Panc1 (cell line): ENCODE measurements at regions not wholly inside any gene's neighbourhood (a gene's known extent, or its start where the extent isn't known, plus 50 kb on each side); places are given as distances from the start of the nearest gene placed in this dataset.
"Not testable (repeated sequence)": the region's sequence is repeated elsewhere in the genome, so short reads cannot be mapped to it uniquely, and the experiment has no call there.

Experiments
- POLR2AphosphoS5 ChIP-seq: IDR thresholded peaks from 2 replicates; pipeline ENCODE4 v1.6.1; 2012; ENCODE audit warnings: mild to moderate bottlenecking, low read depth, low read length, moderate library complexity
- SIN3A ChIP-seq: IDR thresholded peaks from 2 replicates; pipeline ENCODE4 v1.6.1; 2012; ENCODE audit warnings: low read depth, mild to moderate bottlenecking, low read length, moderate library complexity, borderline replicate concordance; ENCODE audit not compliant: insufficient read depth
- TCF7L2 ChIP-seq: IDR thresholded peaks from 2 replicates; pipeline ENCODE4 v1.6.1; 2011; ENCODE audit warnings: mild to moderate bottlenecking, low read depth, low read length, inconsistent platforms
- TF ChIP-seq, protein P1 (sequence below): fragments of 450-650 bp; IDR thresholded peaks from 2 replicates; pipeline ENCODE4 v1.5.1; 2017; ENCODE audit warnings: mild to moderate bottlenecking
- TF ChIP-seq, protein P2 (sequence below), 2 experiments: IDR thresholded peaks; 2 replicates each; pipeline ENCODE4 v1.6.1; 2011 to 2012; ENCODE audit warnings: low read depth in 2 of 2, control low read depth in 1 of 2, low read length in 1 of 2, mild to moderate bottlenecking in 1 of 2, moderate library complexity in 1 of 2; ENCODE audit not compliant: insufficient read depth in 1 of 2

DNA sequence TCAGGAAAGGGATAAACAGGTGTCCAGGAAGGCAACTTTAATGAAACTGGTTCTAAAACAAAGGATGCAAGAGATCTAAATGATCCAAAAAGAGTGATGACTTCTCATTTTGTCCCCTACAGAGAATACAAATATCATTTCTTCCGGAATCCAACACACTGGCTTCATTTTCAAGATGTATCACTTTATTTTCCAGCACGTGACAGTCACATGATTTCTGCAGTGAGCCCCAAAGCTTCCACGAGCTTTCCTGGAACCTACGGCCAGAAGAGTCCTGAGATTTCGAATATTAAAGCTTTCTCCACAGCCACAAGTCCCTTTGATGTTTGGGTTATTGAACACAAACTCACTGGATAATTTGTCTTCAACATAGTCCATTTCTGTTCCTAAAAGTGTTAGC is 198.0 kb downstream of the LRRC70 start:
- TF ChIP-seq, protein P1, sequence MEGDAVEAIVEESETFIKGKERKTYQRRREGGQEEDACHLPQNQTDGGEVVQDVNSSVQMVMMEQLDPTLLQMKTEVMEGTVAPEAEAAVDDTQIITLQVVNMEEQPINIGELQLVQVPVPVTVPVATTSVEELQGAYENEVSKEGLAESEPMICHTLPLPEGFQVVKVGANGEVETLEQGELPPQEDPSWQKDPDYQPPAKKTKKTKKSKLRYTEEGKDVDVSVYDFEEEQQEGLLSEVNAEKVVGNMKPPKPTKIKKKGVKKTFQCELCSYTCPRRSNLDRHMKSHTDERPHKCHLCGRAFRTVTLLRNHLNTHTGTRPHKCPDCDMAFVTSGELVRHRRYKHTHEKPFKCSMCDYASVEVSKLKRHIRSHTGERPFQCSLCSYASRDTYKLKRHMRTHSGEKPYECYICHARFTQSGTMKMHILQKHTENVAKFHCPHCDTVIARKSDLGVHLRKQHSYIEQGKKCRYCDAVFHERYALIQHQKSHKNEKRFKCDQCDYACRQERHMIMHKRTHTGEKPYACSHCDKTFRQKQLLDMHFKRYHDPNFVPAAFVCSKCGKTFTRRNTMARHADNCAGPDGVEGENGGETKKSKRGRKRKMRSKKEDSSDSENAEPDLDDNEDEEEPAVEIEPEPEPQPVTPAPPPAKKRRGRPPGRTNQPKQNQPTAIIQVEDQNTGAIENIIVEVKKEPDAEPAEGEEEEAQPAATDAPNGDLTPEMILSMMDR, result not testable (repeated sequence)
- not testable (repeated sequence) for TF ChIP-seq POLR2AphosphoS5, SIN3A, TCF7L2
- TF ChIP-seq, protein P2, sequence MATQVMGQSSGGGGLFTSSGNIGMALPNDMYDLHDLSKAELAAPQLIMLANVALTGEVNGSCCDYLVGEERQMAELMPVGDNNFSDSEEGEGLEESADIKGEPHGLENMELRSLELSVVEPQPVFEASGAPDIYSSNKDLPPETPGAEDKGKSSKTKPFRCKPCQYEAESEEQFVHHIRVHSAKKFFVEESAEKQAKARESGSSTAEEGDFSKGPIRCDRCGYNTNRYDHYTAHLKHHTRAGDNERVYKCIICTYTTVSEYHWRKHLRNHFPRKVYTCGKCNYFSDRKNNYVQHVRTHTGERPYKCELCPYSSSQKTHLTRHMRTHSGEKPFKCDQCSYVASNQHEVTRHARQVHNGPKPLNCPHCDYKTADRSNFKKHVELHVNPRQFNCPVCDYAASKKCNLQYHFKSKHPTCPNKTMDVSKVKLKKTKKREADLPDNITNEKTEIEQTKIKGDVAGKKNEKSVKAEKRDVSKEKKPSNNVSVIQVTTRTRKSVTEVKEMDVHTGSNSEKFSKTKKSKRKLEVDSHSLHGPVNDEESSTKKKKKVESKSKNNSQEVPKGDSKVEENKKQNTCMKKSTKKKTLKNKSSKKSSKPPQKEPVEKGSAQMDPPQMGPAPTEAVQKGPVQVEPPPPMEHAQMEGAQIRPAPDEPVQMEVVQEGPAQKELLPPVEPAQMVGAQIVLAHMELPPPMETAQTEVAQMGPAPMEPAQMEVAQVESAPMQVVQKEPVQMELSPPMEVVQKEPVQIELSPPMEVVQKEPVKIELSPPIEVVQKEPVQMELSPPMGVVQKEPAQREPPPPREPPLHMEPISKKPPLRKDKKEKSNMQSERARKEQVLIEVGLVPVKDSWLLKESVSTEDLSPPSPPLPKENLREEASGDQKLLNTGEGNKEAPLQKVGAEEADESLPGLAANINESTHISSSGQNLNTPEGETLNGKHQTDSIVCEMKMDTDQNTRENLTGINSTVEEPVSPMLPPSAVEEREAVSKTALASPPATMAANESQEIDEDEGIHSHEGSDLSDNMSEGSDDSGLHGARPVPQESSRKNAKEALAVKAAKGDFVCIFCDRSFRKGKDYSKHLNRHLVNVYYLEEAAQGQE (IDR thresholded peaks at IDR 0.05; ENCODE audit: insufficient read depth in 1 of 2, low read depth in 2 of 2, low read length in 1 of 2), result not testable (repeated sequence)
